Uterus (tissue), 3 donors: ENCODE measurements at regions not wholly inside any gene's neighbourhood (a gene's known extent, or its start where the extent isn't known, plus 50 kb on each side); places are given as distances from the start of the nearest gene placed in this dataset.

ENCODE experiments used
- DNase-seq, 2 donors: peaks; one replicate each; pipeline ENCODE4 v3.0.0-alpha.2; 2019 to 2020
- H3K27ac ChIP-seq, 2 donors: fragments of 200-600 bp; sonication (generic); 1 replicate in 1 of 2; 2 replicates in 1 of 2; pipeline ENCODE4 v1.5.1; 2016 to 2018
- H3K27me3 ChIP-seq, 2 donors: fragments of 200-600 bp; sonication (generic); one replicate each; pipeline ENCODE4 v1.5.1; 2018 to 2019; ENCODE audit warnings: control low read depth in 1 of 2
- H3K36me3 ChIP-seq, 2 donors: fragments of 200-600 bp; sonication (generic); one replicate each; pipeline ENCODE4 v1.5.1; 2019; ENCODE audit warnings: control low read depth in 1 of 2
- H3K4me1 ChIP-seq, 2 donors: fragments of 200-600 bp; sonication (generic); one replicate each; pipeline ENCODE4 v1.5.1; 2018 to 2019; ENCODE audit warnings: control low read depth in 1 of 2
- H3K4me3 ChIP-seq, 2 donors: fragments of 200-600 bp; sonication (generic); 1 replicate in 1 of 2; 2 replicates in 1 of 2; pipeline ENCODE4 v1.5.1; 2018 to 2019; ENCODE audit warnings: mild to moderate bottlenecking in 1 of 2
- H3K9me3 ChIP-seq, 2 donors: fragments of 200-600 bp; sonication (generic); one replicate each; pipeline ENCODE4 v1.5.1; 2019; ENCODE audit warnings: control low read depth in 1 of 2
- POLR2A ChIP-seq, 2 donors: fragments of 450-650 bp; IDR thresholded peaks; one replicate each; pipeline ENCODE4 v1.6.1; 2016; ENCODE audit warnings: antibody characterized with exemption in 2 of 2, mild to moderate bottlenecking in 1 of 2, moderate library complexity in 1 of 2
- intact Hi-C: fragments of 100-400 bp; cut with DNase I; formaldehyde crosslinking; loops from one replicate; pipeline ENCODE4 v1.15.1; 2023; ENCODE audit warnings: low total_unique reads
- TF ChIP-seq, protein P1 (sequence below), 4 experiments: fragments of 200-600 bp in 2 of 4; fragments of 450-650 bp in 2 of 4; sonication (generic) in 2 of 4; IDR thresholded peaks; one replicate each; pipeline ENCODE4 v1.5.1; 2016 to 2019; ENCODE audit warnings: antibody characterized with exemption in 4 of 4, mild to moderate bottlenecking in 2 of 4, moderate library complexity in 1 of 4
- donor health status: DM: yes; HTN: yes; CAD: no.

DNA sequence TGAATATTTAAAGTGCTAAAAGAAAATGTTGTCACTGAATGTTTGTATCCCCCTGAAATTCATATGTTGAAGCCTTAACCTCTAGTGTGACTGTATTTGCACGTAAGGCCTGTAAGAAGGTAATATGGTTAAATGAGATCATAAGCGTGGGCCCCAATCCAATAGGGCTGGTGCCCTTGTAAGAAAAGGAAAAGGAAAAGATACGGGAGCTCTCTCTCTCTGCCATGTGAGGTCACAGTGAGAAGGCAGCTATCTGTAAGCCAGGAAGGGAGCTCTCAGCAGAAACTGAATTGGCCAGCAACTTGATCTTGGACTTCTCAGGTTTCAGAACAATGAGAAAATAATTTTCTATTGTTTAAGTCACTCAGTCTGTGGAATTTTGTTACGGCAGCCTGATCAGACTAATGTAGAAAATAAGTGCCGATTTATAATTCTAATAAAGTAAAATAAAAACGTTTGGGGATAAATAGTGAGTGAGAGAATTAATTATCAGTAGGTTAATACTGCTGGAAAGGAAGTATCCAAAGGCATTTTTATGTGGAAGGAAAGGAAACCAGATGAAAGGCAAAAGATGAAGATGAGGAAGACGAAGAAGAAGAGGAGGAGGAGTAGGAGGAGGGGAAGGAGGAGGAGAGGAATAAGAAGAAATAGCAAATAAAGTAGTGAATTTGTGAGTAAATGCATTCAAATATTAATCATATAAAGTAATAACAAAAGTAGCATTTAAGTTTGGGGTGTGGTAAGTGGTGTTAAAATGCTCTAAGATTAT lies 188.5 kb upstream of the KRR1 start:
- DNase-seq = no peak
- intact Hi-C loops = no loop called here
- Histone ChIP-seq H3K9me3 (no peaks in the 10 kb centered on the region), H3K36me3 (no peaks in the 10 kb centered on the region), H3K27me3 (no peaks in the 10 kb centered on the region), H3K4me3 (no peak overlapping the region), H3K4me1 (no peaks in the 10 kb centered on the region), H3K27ac (no peak overlapping the region)
- TF ChIP-seq POLR2A (IDR thresholded peaks at IDR 0.05) = no peak
- TF ChIP-seq, protein P1, sequence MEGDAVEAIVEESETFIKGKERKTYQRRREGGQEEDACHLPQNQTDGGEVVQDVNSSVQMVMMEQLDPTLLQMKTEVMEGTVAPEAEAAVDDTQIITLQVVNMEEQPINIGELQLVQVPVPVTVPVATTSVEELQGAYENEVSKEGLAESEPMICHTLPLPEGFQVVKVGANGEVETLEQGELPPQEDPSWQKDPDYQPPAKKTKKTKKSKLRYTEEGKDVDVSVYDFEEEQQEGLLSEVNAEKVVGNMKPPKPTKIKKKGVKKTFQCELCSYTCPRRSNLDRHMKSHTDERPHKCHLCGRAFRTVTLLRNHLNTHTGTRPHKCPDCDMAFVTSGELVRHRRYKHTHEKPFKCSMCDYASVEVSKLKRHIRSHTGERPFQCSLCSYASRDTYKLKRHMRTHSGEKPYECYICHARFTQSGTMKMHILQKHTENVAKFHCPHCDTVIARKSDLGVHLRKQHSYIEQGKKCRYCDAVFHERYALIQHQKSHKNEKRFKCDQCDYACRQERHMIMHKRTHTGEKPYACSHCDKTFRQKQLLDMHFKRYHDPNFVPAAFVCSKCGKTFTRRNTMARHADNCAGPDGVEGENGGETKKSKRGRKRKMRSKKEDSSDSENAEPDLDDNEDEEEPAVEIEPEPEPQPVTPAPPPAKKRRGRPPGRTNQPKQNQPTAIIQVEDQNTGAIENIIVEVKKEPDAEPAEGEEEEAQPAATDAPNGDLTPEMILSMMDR (IDR thresholded peaks at IDR 0.05) = no peak

DNA sequence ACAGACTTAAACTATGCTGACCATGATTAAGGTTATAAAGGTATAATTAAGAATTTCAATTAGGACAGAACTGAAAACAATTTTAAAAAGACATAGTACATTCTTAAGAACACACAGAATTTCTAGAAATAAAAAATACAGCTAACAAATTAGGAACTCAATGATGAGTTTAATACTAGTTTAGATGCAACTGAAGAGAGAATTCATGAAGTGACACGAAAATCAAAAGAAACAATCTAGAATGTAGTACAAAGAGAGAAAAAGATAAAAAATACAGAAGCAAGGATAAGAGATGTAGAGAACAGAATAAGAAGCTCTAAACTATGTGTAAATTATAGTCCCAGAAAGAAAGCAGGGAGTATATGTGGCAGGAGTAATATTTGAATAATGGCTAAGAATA lies 187.8 kb upstream of the KRR1 start:
- no peak overlapping the region for H3K4me3 ChIP-seq
- H3K27me3 ChIP-seq = no peaks in the 10 kb centered on the region
- H3K9me3 ChIP-seq = no peaks in the 10 kb centered on the region
- DNase-seq = no peak
- H3K36me3 ChIP-seq = no peaks in the 10 kb centered on the region
- H3K27ac ChIP-seq = no peak overlapping the region
- no peak for TF ChIP-seq POLR2A (IDR thresholded peaks at IDR 0.05)
- TF ChIP-seq, protein P1 (IDR thresholded peaks at IDR 0.05) = no peak
- H3K4me1 ChIP-seq = no peaks in the 10 kb centered on the region
- intact Hi-C loops = no loop called here

DNA sequence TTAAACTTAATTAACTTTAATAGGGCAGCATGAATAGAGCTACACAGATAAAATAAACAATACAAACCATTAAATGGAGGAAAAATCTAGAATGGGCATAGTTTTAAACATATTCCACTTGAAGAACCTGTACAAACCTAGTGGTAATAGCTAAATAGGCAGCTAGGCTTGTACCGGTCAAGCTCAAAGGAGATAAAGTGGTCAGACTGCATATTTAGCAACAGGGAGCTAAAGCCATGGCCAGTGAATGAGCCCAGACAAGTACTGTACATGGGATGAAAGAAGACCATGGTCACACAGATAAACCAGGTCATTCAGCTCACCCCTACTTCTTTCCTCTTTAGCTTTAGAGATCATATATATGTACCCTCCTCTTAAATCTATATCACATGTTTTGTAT lies 186.6 kb upstream of the KRR1 start:
- intact Hi-C loops = no loop called here

DNA sequence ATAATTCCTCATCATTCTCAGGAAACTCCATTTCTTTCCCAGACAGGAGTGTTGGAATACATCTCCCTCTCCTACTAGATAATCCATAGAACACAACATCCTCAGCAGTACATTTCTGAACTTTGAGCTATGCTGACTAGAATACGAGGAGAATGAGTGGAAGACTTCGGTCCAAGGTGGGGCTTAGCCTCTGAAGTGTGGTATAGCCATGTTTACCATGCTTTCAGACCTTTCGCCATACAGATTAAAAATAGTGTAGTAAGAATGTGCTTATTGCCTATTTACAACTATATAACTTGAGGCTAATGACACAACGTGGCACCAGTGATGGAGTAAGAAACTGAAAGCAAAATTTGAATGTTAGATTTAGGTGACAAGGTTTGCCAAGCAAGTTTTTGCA lies 184.5 kb upstream of the KRR1 start:
- no peaks in the 10 kb centered on the region for H3K27me3 ChIP-seq
- no peak overlapping the region for H3K27ac ChIP-seq
- no peaks in the 10 kb centered on the region for H3K9me3 ChIP-seq
- DNase-seq = no peak
- H3K36me3 ChIP-seq = no peaks in the 10 kb centered on the region
- H3K4me3 ChIP-seq = no peak overlapping the region
- TF ChIP-seq POLR2A (IDR thresholded peaks at IDR 0.05) = no peak
- TF ChIP-seq, protein P1 (IDR thresholded peaks at IDR 0.05) = no peak
- H3K4me1 ChIP-seq = no peaks in the 10 kb centered on the region
- intact Hi-C loops = no loop called here

More for the DNA sequence above, 186.6 kb upstream of the KRR1 start:
- Histone ChIP-seq H3K9me3 (no peaks in the 10 kb centered on the region), H3K4me1 (no peaks in the 10 kb centered on the region), H3K36me3 (no peaks in the 10 kb centered on the region), H3K27ac (no peak overlapping the region), H3K27me3 (no peaks in the 10 kb centered on the region), H3K4me3 (no peak overlapping the region)
- TF ChIP-seq, protein P1 (IDR thresholded peaks at IDR 0.05) = no peak
- no peak for TF ChIP-seq POLR2A (IDR thresholded peaks at IDR 0.05)
- DNase-seq = no peak

DNA sequence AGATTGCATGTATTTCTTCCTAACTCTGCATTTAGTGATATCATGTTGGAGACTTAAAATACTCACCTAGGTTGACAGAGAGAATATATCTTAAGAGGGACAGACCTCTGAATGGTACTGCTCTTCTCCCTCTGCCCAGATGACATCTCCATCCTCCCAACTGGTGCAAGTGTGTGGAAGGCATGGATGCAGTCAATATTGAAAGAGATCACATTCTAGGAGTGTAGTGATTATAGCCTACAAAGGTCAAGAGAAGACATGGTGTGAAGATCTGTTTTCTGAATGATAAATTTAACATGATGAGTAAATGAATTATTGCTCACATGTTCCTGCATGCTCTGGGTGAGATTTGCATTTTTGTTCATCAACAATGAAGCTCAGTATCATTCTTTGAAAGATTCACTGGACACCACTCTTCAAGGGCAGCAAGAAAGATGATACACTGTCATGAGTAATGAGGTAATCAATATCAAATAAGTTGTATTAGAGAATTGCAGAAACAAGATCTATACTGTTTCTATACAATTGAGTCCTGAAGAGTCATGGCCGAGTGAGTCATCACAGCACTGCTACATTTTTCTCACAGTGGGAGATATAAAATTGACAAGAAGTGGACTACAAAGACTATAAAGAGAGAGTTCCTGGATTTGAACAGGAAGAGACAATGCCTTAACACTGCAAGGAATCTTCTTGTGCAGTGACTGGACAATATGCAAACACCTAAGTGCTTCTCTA lies 183.3 kb upstream of the KRR1 start:
- intact Hi-C loops = no loop called here
- DNase-seq = no peak
- Histone ChIP-seq H3K36me3 (no peaks in the 10 kb centered on the region), H3K4me1 (no peaks in the 10 kb centered on the region), H3K9me3 (no peaks in the 10 kb centered on the region), H3K4me3 (no peak overlapping the region), H3K27me3 (no peaks in the 10 kb centered on the region), H3K27ac (no peak overlapping the region)
- TF ChIP-seq, protein P1 (IDR thresholded peaks at IDR 0.05) = no peak
- TF ChIP-seq POLR2A (IDR thresholded peaks at IDR 0.05) = no peak
